IMR-90 (cell line): ENCODE measurements at regions not wholly inside any gene's neighbourhood (a gene's known extent, or its start where the extent isn't known, plus 50 kb on each side); places are given as distances from the start of the nearest gene placed in this dataset.

ENCODE experiments used
- ATAC-seq: fragments of 200-7000 bp; cut with Tn5 transposase; 2 replicates; pipeline ENCODE4 v1.9.1; 2020; ENCODE audit warnings: low read depth, mild to moderate bottlenecking, moderate library complexity
- BruUV-seq: library from RNA; stranded (reverse); fragments of 400-500 nt; replicated peaks from 2 replicates; lab custom pipeline; 2021; lab: Mats Ljungman, UMichigan
- CTCF ChIA-PET: fragments of 300-600 bp; formaldehyde crosslinking; extraction: SDS; loops from one replicate; lab custom pipeline; 2021; ENCODE audit warnings: antibody characterized with exemption; lab: Yijun Ruan, JAX
- POLR2A ChIA-PET: fragments of 300-600 bp; sonication (Branson Sonifier 250); formaldehyde crosslinking; loops from one replicate; lab custom pipeline; 2022; ENCODE audit warnings: antibody characterized with exemption; ENCODE audit not compliant: unreplicated experiment; lab: Charles Lee
- DNase-seq: peaks from one replicate; pipeline ENCODE4 v3.0.0; 2013
- H2AFZ ChIP-seq: replicated peaks from 2 replicates; pipeline ENCODE3; 2013; ENCODE audit warnings: low read length, mild to moderate bottlenecking; ENCODE audit not compliant: poor library complexity
- H2AK5ac ChIP-seq: 2 replicates; pipeline ENCODE4 v1.6.1; 2013; ENCODE audit warnings: low read depth, low read length, inconsistent platforms
- H2AK9ac ChIP-seq: replicated peaks from 2 replicates; pipeline ENCODE3; 2013; ENCODE audit warnings: mild to moderate bottlenecking, low read depth, low read length, moderate library complexity; ENCODE audit not compliant: poor library complexity
- H2BK120ac ChIP-seq: 2 replicates; pipeline ENCODE4 v1.6.1; 2013; ENCODE audit warnings: low read depth, low read length, inconsistent platforms
- H2BK15ac ChIP-seq: 3 replicates; pipeline ENCODE4 v1.6.1; 2013; ENCODE audit warnings: low read depth, low read length, inconsistent platforms
- H2BK20ac ChIP-seq: 2 replicates; pipeline ENCODE4 v1.6.1; 2013; ENCODE audit warnings: low read depth, mild to moderate bottlenecking, inconsistent platforms, low read length, moderate library complexity
- H2BK5ac ChIP-seq: 2 replicates; pipeline ENCODE4 v1.6.1; 2013; ENCODE audit warnings: mild to moderate bottlenecking, low read depth, low read length, inconsistent platforms; ENCODE audit not compliant: poor library complexity, severe bottlenecking
- H3K14ac ChIP-seq: replicated peaks from 2 replicates; pipeline ENCODE4 v1.6.1; 2013; ENCODE audit warnings: low read depth, low read length, inconsistent platforms
- H3K18ac ChIP-seq: 2 replicates; pipeline ENCODE4 v1.6.1; 2013; ENCODE audit warnings: low read depth, low read length, control low read depth
- H3K23ac ChIP-seq: 2 replicates; pipeline ENCODE4 v1.6.1; 2013; ENCODE audit warnings: low read depth, low read length, inconsistent platforms
- H3K27ac ChIP-seq: 2 replicates; pipeline ENCODE4 v1.5.1; 2013; ENCODE audit warnings: mild to moderate bottlenecking, control low read depth, low read length; ENCODE audit not compliant: insufficient read depth
- H3K27me3 ChIP-seq: 2 replicates; pipeline ENCODE4 v1.6.1; 2013; ENCODE audit warnings: low read length; ENCODE audit not compliant: control insufficient read depth, insufficient read depth
- H3K36me3 ChIP-seq: 2 replicates; pipeline ENCODE4 v1.6.1; 2013; ENCODE audit warnings: low read length, mixed read lengths; ENCODE audit not compliant: control insufficient read depth, insufficient read depth
- H3K4ac ChIP-seq: 2 replicates; pipeline ENCODE4 v1.6.1; 2013; ENCODE audit warnings: low read depth, low read length, inconsistent platforms
- H3K4me1 ChIP-seq: 2 replicates; pipeline ENCODE4 v1.6.1; 2013; ENCODE audit warnings: low read length, mixed read lengths; ENCODE audit not compliant: control insufficient read depth, insufficient read depth
- H3K4me2 ChIP-seq: 2 replicates; pipeline ENCODE4 v1.6.1; 2013; ENCODE audit warnings: low read depth, mild to moderate bottlenecking, control low read depth, low read length, moderate library complexity
- H3K4me3 ChIP-seq: 2 replicates; pipeline ENCODE4 v1.5.1; 2013; ENCODE audit warnings: low read depth, mild to moderate bottlenecking, control low read depth, low read length, moderate library complexity; ENCODE audit not compliant: insufficient read depth
- H3K56ac ChIP-seq: 2 replicates; pipeline ENCODE4 v1.6.1; 2013; ENCODE audit warnings: low read length, inconsistent platforms; ENCODE audit not compliant: insufficient read depth; ENCODE audit errors: extremely low read depth
- H3K79me1 ChIP-seq, 2 experiments: 2 replicates each; pipeline ENCODE4 v1.6.1; 2013; ENCODE audit warnings: low read length in 2 of 2, inconsistent platforms in 1 of 2, low read depth in 1 of 2
- H3K9ac ChIP-seq: 2 replicates; pipeline ENCODE4 v1.6.1; 2013; ENCODE audit warnings: low read depth, low read length, control low read depth
- H3K9me1 ChIP-seq: 2 replicates; pipeline ENCODE4 v1.6.1; 2013; ENCODE audit warnings: low read length, inconsistent platforms; ENCODE audit not compliant: insufficient read depth
- H3K9me3 ChIP-seq: 2 replicates; pipeline ENCODE4 v1.6.1; 2013; ENCODE audit warnings: low read length; ENCODE audit not compliant: control insufficient read depth, insufficient read depth
- H4K20me1 ChIP-seq: 2 replicates; pipeline ENCODE4 v1.6.1; 2013; ENCODE audit warnings: low read length, inconsistent platforms; ENCODE audit not compliant: insufficient read depth
- H4K5ac ChIP-seq: 2 replicates; pipeline ENCODE4 v1.6.1; 2013; ENCODE audit warnings: mild to moderate bottlenecking, low read depth, low read length, control low read depth
- H4K8ac ChIP-seq, 2 experiments: 2 replicates each; pipeline ENCODE4 v1.6.1; 2013; ENCODE audit warnings: low read depth in 2 of 2, low read length in 2 of 2, control low read depth in 1 of 2, inconsistent platforms in 1 of 2
- H4K91ac ChIP-seq: 2 replicates; pipeline ENCODE4 v1.6.1; 2013; ENCODE audit warnings: low read depth, low read length, inconsistent platforms; ENCODE audit not compliant: insufficient read depth
- BHLHE40 ChIP-seq: fragments of 150-350 bp; IDR thresholded peaks from 2 replicates; pipeline ENCODE4 v1.6.1; 2016; ENCODE audit warnings: mild to moderate bottlenecking, low read depth, low read length
- CEBPB ChIP-seq: IDR thresholded peaks from 2 replicates; pipeline ENCODE4 v1.6.1; 2012; ENCODE audit warnings: low read depth, low read length, improper control_type of control experiment
- CHD1 ChIP-seq: IDR thresholded peaks from 2 replicates; pipeline ENCODE4 v1.6.1; 2012; ENCODE audit warnings: low read depth, low read length, improper control_type of control experiment
- CTCF ChIP-seq: conservative IDR thresholded peaks from 2 replicates; pipeline ENCODE4 v1.5.1; 2012; ENCODE audit warnings: mild to moderate bottlenecking, low read depth, low read length, improper control_type of control experiment
- ELK1 ChIP-seq: fragments of 150-350 bp; IDR thresholded peaks from 2 replicates; pipeline ENCODE4 v1.6.1; 2016; ENCODE audit warnings: low read depth, mild to moderate bottlenecking, low read length, moderate library complexity, borderline replicate concordance
- FOS ChIP-seq: fragments of 150-350 bp; IDR thresholded peaks from 2 replicates; pipeline ENCODE4 v1.6.1; 2016; ENCODE audit warnings: low read depth, low read length
- MAFK ChIP-seq: IDR thresholded peaks from 2 replicates; pipeline ENCODE4 v1.6.1; 2012; ENCODE audit warnings: low read depth, low read length, improper control_type of control experiment
- MAZ ChIP-seq: IDR thresholded peaks from 2 replicates; pipeline ENCODE4 v1.6.1; 2012; ENCODE audit warnings: low read depth, mild to moderate bottlenecking, low read length, improper control_type of control experiment, moderate library complexity, borderline replicate concordance
- MXI1 ChIP-seq: IDR thresholded peaks from 2 replicates; pipeline ENCODE4 v1.6.1; 2012; ENCODE audit warnings: low read depth, mild to moderate bottlenecking, low read length, moderate library complexity, borderline replicate concordance
- NFE2L2 ChIP-seq: fragments of 150-350 bp; IDR thresholded peaks from 2 replicates; pipeline ENCODE4 v1.6.1; 2016; ENCODE audit warnings: low read depth, mild to moderate bottlenecking, low read length
- POLR2A ChIP-seq: IDR thresholded peaks from 2 replicates; pipeline ENCODE4 v1.6.1; 2012; ENCODE audit warnings: mild to moderate bottlenecking, low read depth, low read length
- RAD21 ChIP-seq: IDR thresholded peaks from 2 replicates; pipeline ENCODE4 v1.6.1; 2012; ENCODE audit warnings: low read length, improper control_type of control experiment
- RCOR1 ChIP-seq: IDR thresholded peaks from 2 replicates; pipeline ENCODE4 v1.6.1; 2012; ENCODE audit warnings: mild to moderate bottlenecking, low read length, improper control_type of control experiment; ENCODE audit not compliant: insufficient replicate concordance
- RFX5 ChIP-seq: IDR thresholded peaks from 2 replicates; pipeline ENCODE4 v1.8.0; 2012; ENCODE audit warnings: low read depth, mild to moderate bottlenecking, low read length, moderate library complexity
- SMC3 ChIP-seq: fragments of 150-350 bp; IDR thresholded peaks from 2 replicates; pipeline ENCODE4 v1.6.1; 2016; ENCODE audit warnings: low read depth, mild to moderate bottlenecking, antibody characterized with exemption, low read length, moderate library complexity
- USF2 ChIP-seq: fragments of 150-350 bp; IDR thresholded peaks from 2 replicates; pipeline ENCODE4 v1.6.1; 2017; ENCODE audit warnings: mild to moderate bottlenecking, antibody characterized with exemption, low read length, low read depth
- dilution Hi-C: fragments of 300-500 bp; cut with HindIII; formaldehyde crosslinking; loops from one replicate; pipeline ENCODE4 v1.14.3; 2018; ENCODE audit warnings: low sequenced_read_pairs; ENCODE audit not compliant: unreplicated experiment
- in situ Hi-C: fragments of 300-500 bp; cut with MboI; formaldehyde crosslinking; loops from 3 replicates; pipeline ENCODE4 v1.14.3; 2019; ENCODE audit warnings: low sequenced_read_pairs, inconsistent platforms, mixed read lengths
- intact Hi-C: fragments of 100-400 bp; cut with micrococcal nuclease; formaldehyde crosslinking; loops from 2 replicates; pipeline ENCODE4 v1.10.0; 2022

GRCh38 chr16:54693864-54694263 is 236.8 kb upstream of the IRX5 start:
- Histone ChIP-seq H3K4me1 (no peaks in the 10 kb centered on the region), H2BK20ac (no peak overlapping the region), H3K79me1 (no peaks in the 10 kb centered on the region), H3K56ac (no peak overlapping the region), H3K23ac (no peak overlapping the region), H2AFZ (no peak overlapping the region), H2AK5ac (no peak overlapping the region), H4K5ac (no peak overlapping the region), H3K14ac (no peak overlapping the region), H2BK5ac (no peak overlapping the region), H2BK15ac (no peak overlapping the region), H3K27me3 (no peaks in the 10 kb centered on the region), H4K8ac (no peak overlapping the region), H3K9me3 (peaks cover 7% of the 10 kb centered on the region; the same call in 1 of the 2 replicates), H4K20me1 (no peaks in the 10 kb centered on the region), H4K91ac (no peak overlapping the region), H3K9ac (no peak overlapping the region), H3K4me2 (no peak overlapping the region), H3K4ac (no peak overlapping the region), H3K9me1 (no peaks in the 10 kb centered on the region), H2BK120ac (no peak overlapping the region), H3K36me3 (no peaks in the 10 kb centered on the region), H3K18ac (no peak overlapping the region), H2AK9ac (no peak overlapping the region), H3K27ac (no peak overlapping the region), H3K4me3 (no peak overlapping the region)
- in situ Hi-C loops (no loop called here), dilution Hi-C loops (no loop called here), intact Hi-C loops (no loop called here)
- TF ChIP-seq NFE2L2 (no peak), RAD21 (no peak), CHD1 (no peak), RFX5 (no peak), USF2 (no peak), SMC3 (no peak), MAFK (no peak), CEBPB (no peak), MXI1 (no peak), MAZ (no peak), RCOR1 (no peak), FOS (no peak), BHLHE40 (no peak), ELK1 (no peak), CTCF (no peak), POLR2A (no peak)
- ChIA-PET CTCF (interaction anchor here (0.5 kb wide), 1 partner anchor 170 kb away, joined by 5 read pairs; no protein-coding TSS in a partner anchor), POLR2A (no interaction called here)
- ATAC-seq (no peak), DNase-seq (no peak)
- BruUV-seq: no TSS peak
